H1 (cell line): ENCODE measurements at regions not wholly inside any gene's neighbourhood (a gene's known extent, or its start where the extent isn't known, plus 50 kb on each side); places are given as distances from the start of the nearest gene placed in this dataset.

Experiments used
- CTCF ChIA-PET: fragments of 300-600 bp; sonication (Branson Sonifier 250); formaldehyde crosslinking; loops from one replicate; lab custom pipeline; 2021; ENCODE audit not compliant: partially characterized antibody; lab: Charles Lee
- POLR2A ChIA-PET: fragments of 300-600 bp; sonication (Branson Sonifier 250); formaldehyde crosslinking; loops from one replicate; lab custom pipeline; 2021; ENCODE audit warnings: inconsistent platforms; ENCODE audit not compliant: partially characterized antibody; lab: Charles Lee
- DNase-seq, 2 experiments: peaks; one replicate each; pipeline versions ENCODE4 v3.0.0 to v3.0.0-alpha.2; 2010 to 2022; ENCODE audit warnings: low spot score in 2 of 2, low read depth in 1 of 2, mixed read lengths in 1 of 2
- FAIRE-seq: peaks from 2 replicates; lab custom pipeline; 2011; peaks lifted over from hg19 to GRCh38; lab: Jason Lieb, UNC
- H2AFZ ChIP-seq: 2 replicates; pipeline ENCODE4 v1.8.1; 2012; ENCODE audit warnings: low read length, inconsistent platforms
- H2AK5ac ChIP-seq: 2 replicates; pipeline ENCODE4 v1.6.1; 2013; ENCODE audit warnings: low read depth, low read length
- H2BK120ac ChIP-seq: replicated peaks from 2 replicates; pipeline ENCODE3; 2013; ENCODE audit warnings: low read depth, low read length, inconsistent platforms
- H2BK12ac ChIP-seq: 2 replicates; pipeline ENCODE4 v1.6.1; 2013; ENCODE audit warnings: low read depth, low read length
- H2BK15ac ChIP-seq: 2 replicates; pipeline ENCODE4 v1.6.1; 2013; ENCODE audit warnings: low read length
- H2BK20ac ChIP-seq: 2 replicates; pipeline ENCODE4 v1.6.1; 2013; ENCODE audit warnings: low read length
- H2BK5ac ChIP-seq: 2 replicates; pipeline ENCODE4 v1.6.1; 2013; ENCODE audit warnings: low read depth, low read length
- H3K14ac ChIP-seq: 2 replicates; pipeline ENCODE4 v1.6.1; 2013; ENCODE audit warnings: inconsistent platforms; ENCODE audit not compliant: insufficient read length
- H3K18ac ChIP-seq: 2 replicates; pipeline ENCODE4 v1.6.1; 2013; ENCODE audit warnings: low read length; ENCODE audit errors: extremely low read depth
- H3K23ac ChIP-seq: 2 replicates; pipeline ENCODE4 v1.6.1; 2013; ENCODE audit warnings: inconsistent platforms; ENCODE audit not compliant: insufficient read length
- H3K23me2 ChIP-seq: 2 replicates; pipeline ENCODE4 v1.6.1; 2013; ENCODE audit warnings: low read depth, low read length
- H3K27ac ChIP-seq: 2 replicates; pipeline ENCODE4 v1.6.1; 2011; ENCODE audit warnings: low read depth, low read length, inconsistent platforms
- H3K27me3 ChIP-seq, 4 experiments: replicated peaks in 1 of 4; 1 replicate in 1 of 4; 2 replicates in 3 of 4; pipeline versions ENCODE4 v1.6.1 to v1.8.1; 2011 to 2013; ENCODE audit warnings: low read length in 3 of 4, mild to moderate bottlenecking in 3 of 4, inconsistent platforms in 2 of 4, mixed read lengths in 2 of 4, moderate library complexity in 1 of 4; ENCODE audit not compliant: control insufficient read depth in 3 of 4, insufficient read depth in 3 of 4; ENCODE audit errors: extremely low read depth in 1 of 4
- H3K36me3 ChIP-seq, 4 experiments: 2 replicates each; pipeline versions ENCODE4 v1.6.1 to v1.8.1; 2011 to 2013; ENCODE audit warnings: mild to moderate bottlenecking in 4 of 4, low read length in 3 of 4, moderate library complexity in 2 of 4, control low read depth in 1 of 4, inconsistent platforms in 1 of 4; ENCODE audit not compliant: insufficient read depth in 4 of 4, control insufficient read depth in 2 of 4
- H3K4ac ChIP-seq: replicated peaks from 2 replicates; pipeline ENCODE3; 2013; ENCODE audit warnings: low read length, low read depth, mixed read lengths, inconsistent platforms; ENCODE audit not compliant: insufficient read length
- H3K4me1 ChIP-seq, 4 experiments: replicated peaks in 1 of 4; 1 replicate in 1 of 4; 2 replicates in 3 of 4; pipeline versions ENCODE4 v1.6.1 to v1.8.1; 2011 to 2013; ENCODE audit warnings: low read length in 3 of 4, inconsistent platforms in 2 of 4, mixed read lengths in 1 of 4; ENCODE audit not compliant: insufficient read depth in 4 of 4, control insufficient read depth in 3 of 4
- H3K4me2 ChIP-seq, 2 experiments: 2 replicates each; pipeline versions ENCODE4 v1.6.1 to v1.8.1; 2011 to 2013; ENCODE audit warnings: low read depth in 2 of 2, low read length in 2 of 2, control low read depth in 1 of 2, inconsistent platforms in 1 of 2, mild to moderate bottlenecking in 1 of 2; ENCODE audit not compliant: insufficient read depth in 1 of 2
- H3K4me3 ChIP-seq, 4 experiments: fragments of 200-600, 300-600 bp in 1 of 4; sonication (generic), shearing (Covaris generic), sonication (Bioruptor Twin) in 1 of 4; 2 replicates each; pipeline versions ENCODE4 v1.5.1 to v1.8.1; 2011 to 2016; ENCODE audit warnings: low read length in 4 of 4, low read depth in 3 of 4, control low read depth in 2 of 4, inconsistent platforms in 2 of 4, mild to moderate bottlenecking in 2 of 4, mixed read lengths in 1 of 4, moderate library complexity in 1 of 4; ENCODE audit not compliant: insufficient read depth in 2 of 4; ENCODE audit errors: extremely low read depth in 1 of 4
- H3K56ac ChIP-seq: replicated peaks from 2 replicates; pipeline ENCODE3; 2013; ENCODE audit warnings: low read depth, mild to moderate bottlenecking, mixed read lengths, low read length, inconsistent platforms; ENCODE audit not compliant: insufficient read length
- H3K79me1 ChIP-seq: 2 replicates; pipeline ENCODE4 v1.6.1; 2013; ENCODE audit warnings: low read depth, low read length, control low read depth
- H3K79me2 ChIP-seq, 2 experiments: 2 replicates each; pipeline versions ENCODE4 v1.6.1 to v1.8.1; 2012 to 2013; ENCODE audit warnings: low read length in 2 of 2, mild to moderate bottlenecking in 2 of 2, inconsistent platforms in 1 of 2; ENCODE audit not compliant: insufficient read depth in 2 of 2, control insufficient read depth in 1 of 2
- H3K9ac ChIP-seq, 4 experiments: replicated peaks in 1 of 4; 1 replicate in 1 of 4; 2 replicates in 3 of 4; pipeline versions ENCODE4 v1.6.1 to v1.8.1; 2011 to 2013; ENCODE audit warnings: low read depth in 3 of 4, low read length in 3 of 4, control low read depth in 2 of 4, mild to moderate bottlenecking in 2 of 4, moderate library complexity in 2 of 4, inconsistent platforms in 1 of 4; ENCODE audit errors: extremely low read depth in 1 of 4
- H3K9me3 ChIP-seq, 2 experiments: 2 replicates each; pipeline versions ENCODE4 v1.6.1 to v1.8.1; 2012 to 2013; ENCODE audit warnings: mild to moderate bottlenecking in 2 of 2, moderate library complexity in 2 of 2, control low read depth in 1 of 2, inconsistent platforms in 1 of 2, low read depth in 1 of 2, low read length in 1 of 2, mixed read lengths in 1 of 2; ENCODE audit not compliant: insufficient read depth in 2 of 2
- H4K20me1 ChIP-seq, 2 experiments: replicated peaks in 1 of 2; 2 replicates each; pipeline versions ENCODE3 to v1.8.1; 2011 to 2013; ENCODE audit warnings: inconsistent platforms in 2 of 2, low read length in 2 of 2, mild to moderate bottlenecking in 1 of 2; ENCODE audit not compliant: insufficient read depth in 2 of 2, control insufficient read depth in 1 of 2
- H4K5ac ChIP-seq: 2 replicates; pipeline ENCODE4 v1.6.1; 2013; ENCODE audit warnings: low read length, low read depth, mixed read lengths, inconsistent platforms; ENCODE audit not compliant: insufficient read length
- H4K8ac ChIP-seq: 2 replicates; pipeline ENCODE4 v1.8.0; 2013; ENCODE audit warnings: mild to moderate bottlenecking, moderate library complexity, low read length, inconsistent platforms; ENCODE audit not compliant: insufficient read depth; ENCODE audit errors: extremely low read depth
- H4K91ac ChIP-seq: replicated peaks from 2 replicates; pipeline ENCODE3; 2013; ENCODE audit warnings: low read length, mixed read lengths, inconsistent platforms; ENCODE audit not compliant: insufficient read length
- CBX8 ChIP-seq: fragments of 300-800, 300-1000 bp; sonication (generic); IDR thresholded peaks from 2 replicates; pipeline ENCODE4 v1.7.1; 2016; ENCODE audit warnings: low read depth, low read length, borderline replicate concordance
- CREB1 ChIP-seq: IDR thresholded peaks from 2 replicates; pipeline ENCODE4 v1.6.1; 2012; ENCODE audit warnings: inconsistent platforms
- E2F6 ChIP-seq: IDR thresholded peaks from 2 replicates; pipeline ENCODE4 v1.6.1; 2012; ENCODE audit warnings: inconsistent platforms
- EGR1 ChIP-seq: IDR thresholded peaks from 2 replicates; pipeline ENCODE4 v1.6.1; 2011; ENCODE audit warnings: low read depth, low read length, borderline replicate concordance
- EZH2 ChIP-seq: fragments of 200-600 bp; sonication (generic); IDR thresholded peaks from 2 replicates; pipeline ENCODE4 v1.7.1; 2012; ENCODE audit warnings: low read depth, mild to moderate bottlenecking, moderate library complexity, low read length, inconsistent platforms; ENCODE audit not compliant: severe bottlenecking
- MAFK ChIP-seq: IDR thresholded peaks from 2 replicates; pipeline ENCODE4 v1.6.1; 2012; ENCODE audit warnings: low read depth, mild to moderate bottlenecking, improper control_type of control experiment, low read length
- PHF8 ChIP-seq: fragments of 200-600 bp; sonication (generic); conservative IDR thresholded peaks from 2 replicates; pipeline ENCODE4 v1.7.1; 2012; ENCODE audit warnings: low read depth, mild to moderate bottlenecking, inconsistent platforms, low read length, moderate library complexity
- RNF2 ChIP-seq: fragments of 200-900, 300-1000 bp; sonication (generic); IDR thresholded peaks from 2 replicates; pipeline ENCODE4 v1.7.1; 2016; ENCODE audit warnings: borderline replicate concordance, low read depth, mild to moderate bottlenecking, antibody characterized with exemption, low read length; ENCODE audit not compliant: poor library complexity, severe bottlenecking; ENCODE audit errors: missing control alignments
- RXRA ChIP-seq: IDR thresholded peaks from 2 replicates; pipeline ENCODE4 v1.6.1; 2011; ENCODE audit warnings: low read depth, mild to moderate bottlenecking, low read length, moderate library complexity; ENCODE audit not compliant: insufficient read depth
- SRF ChIP-seq: IDR thresholded peaks from 2 replicates; pipeline ENCODE4 v1.6.1; 2011; ENCODE audit warnings: mild to moderate bottlenecking, low read depth, low read length, moderate library complexity
- TAF7 ChIP-seq: optimal IDR thresholded peaks from 2 replicates; pipeline ENCODE3; 2011; ENCODE audit warnings: low read depth, mild to moderate bottlenecking, inconsistent platforms, low read length, moderate library complexity, borderline replicate concordance
- USF2 ChIP-seq: IDR thresholded peaks from 2 replicates; pipeline ENCODE4 v1.6.1; 2011; ENCODE audit warnings: low read length, improper control_type of control experiment
- YY1 ChIP-seq: IDR thresholded peaks from 2 replicates; pipeline ENCODE4 v1.6.1; 2011; ENCODE audit warnings: low read depth, mild to moderate bottlenecking, low read length
- WGBS, 2 experiments: shearing (Covaris generic) in 1 of 2; methylation state at CpG; one replicate each; pipeline versions ENCODE4 v1.1.6 to v1.1.7; 2013 to 2015; ENCODE audit warnings: low lambda C conversion rate in 2 of 2, mixed read lengths in 2 of 2, inconsistent platforms in 1 of 2, low coverage in 1 of 2, missing lambda C conversion rate in 1 of 2; ENCODE audit not compliant: insufficient replicate concordance in 2 of 2, insufficient coverage in 1 of 2, insufficient read length in 1 of 2; ENCODE audit errors: extremely low coverage in 1 of 2, missing lambda C conversion rate in 1 of 2; 5-methylcytosine and 5-hydroxymethylcytosine counted together

- no peak overlapping the region for H4K5ac ChIP-seq
- no peak overlapping the region for H3K4ac ChIP-seq
- no peaks in the 10 kb centered on the region for H4K20me1 ChIP-seq
- H4K91ac ChIP-seq: no peak overlapping the region
- no peak overlapping the region for H3K4me2 ChIP-seq
- ChIA-PET CTCF (no interaction called here), POLR2A (no interaction called here)
- DNase-seq: no peak
- H3K56ac ChIP-seq: no peak overlapping the region
- no peak overlapping the region for H3K9ac ChIP-seq
- H2BK12ac ChIP-seq: no peak overlapping the region
- no peaks in the 10 kb centered on the region for H3K23me2 ChIP-seq
- H2BK120ac ChIP-seq: no peak overlapping the region
- no peaks in the 10 kb centered on the region for H3K79me2 ChIP-seq
- no peaks in the 10 kb centered on the region for H3K9me3 ChIP-seq
- H3K4me3 ChIP-seq: no peak overlapping the region
- FAIRE-seq: no peak
- no peaks in the 10 kb centered on the region for H3K79me1 ChIP-seq
- no peak overlapping the region for H2AFZ ChIP-seq
- no peak overlapping the region for H3K14ac ChIP-seq
- H2BK15ac ChIP-seq: no peak overlapping the region
- 80% methylated on average over 6 of the region's 6 CpGs; no CpG with 5 or more reads in 1 of the 2 experiments for WGBS, 2 experiments
- no peak overlapping the region for H4K8ac ChIP-seq
- no peak overlapping the region for H3K23ac ChIP-seq
- no peak overlapping the region for H3K18ac ChIP-seq
- H2BK5ac ChIP-seq: no peak overlapping the region
- H3K27ac ChIP-seq: no peak overlapping the region
- H3K36me3 ChIP-seq: no peaks in the 10 kb centered on the region
- H3K27me3 ChIP-seq: no peaks in the 10 kb centered on the region
- no peak overlapping the region for H2AK5ac ChIP-seq
- no peak overlapping the region for H2BK20ac ChIP-seq
- H3K4me1 ChIP-seq: no peaks in the 10 kb centered on the region
- TF ChIP-seq TAF7: no peak
- no peak for TF ChIP-seq E2F6
- TF ChIP-seq CBX8: no peak
- no peak for TF ChIP-seq RNF2
- TF ChIP-seq EZH2: no peak
- TF ChIP-seq MAFK: no peak
- no peak for TF ChIP-seq EGR1
- TF ChIP-seq PHF8: no peak
- TF ChIP-seq USF2: no peak
- no peak for TF ChIP-seq CREB1
- TF ChIP-seq YY1: no peak
- no peak for TF ChIP-seq RXRA
- TF ChIP-seq SRF: no peak
Measured at GRCh38 chr4:66814277-66814676, 731.0 kb downstream of the CENPC start.
